HUES6 (cell line): ENCODE measurements at regions not wholly inside any gene's neighbourhood (a gene's known extent, or its start where the extent isn't known, plus 50 kb on each side); places are given as distances from the start of the nearest gene placed in this dataset.

Source experiments
- H3K27ac ChIP-seq: 2 replicates; pipeline ENCODE4 v1.7.0; 2013; ENCODE audit warnings: low read depth, mild to moderate bottlenecking, low read length, inconsistent platforms
- H3K27me3 ChIP-seq: 2 replicates; pipeline ENCODE4 v1.6.1; 2013; ENCODE audit warnings: low read length; ENCODE audit not compliant: control insufficient read depth, insufficient read depth
- H3K36me3 ChIP-seq: 2 replicates; pipeline ENCODE4 v1.6.1; 2013; ENCODE audit warnings: low read length; ENCODE audit not compliant: control insufficient read depth, insufficient read depth
- H3K4me1 ChIP-seq: 2 replicates; pipeline ENCODE4 v1.6.1; 2013; ENCODE audit warnings: low read length; ENCODE audit not compliant: control insufficient read depth, insufficient read depth
- H3K4me3 ChIP-seq: 2 replicates; pipeline ENCODE4 v1.5.1; 2013; ENCODE audit warnings: low read depth, low read length
- H3K9ac ChIP-seq: one replicate; pipeline ENCODE4 v1.6.1; 2013; ENCODE audit warnings: mild to moderate bottlenecking, low read length
- H3K9me3 ChIP-seq: 2 replicates; pipeline ENCODE4 v1.6.1; 2013; ENCODE audit warnings: low read depth, low read length; ENCODE audit not compliant: control insufficient read depth, insufficient read depth

DNA sequence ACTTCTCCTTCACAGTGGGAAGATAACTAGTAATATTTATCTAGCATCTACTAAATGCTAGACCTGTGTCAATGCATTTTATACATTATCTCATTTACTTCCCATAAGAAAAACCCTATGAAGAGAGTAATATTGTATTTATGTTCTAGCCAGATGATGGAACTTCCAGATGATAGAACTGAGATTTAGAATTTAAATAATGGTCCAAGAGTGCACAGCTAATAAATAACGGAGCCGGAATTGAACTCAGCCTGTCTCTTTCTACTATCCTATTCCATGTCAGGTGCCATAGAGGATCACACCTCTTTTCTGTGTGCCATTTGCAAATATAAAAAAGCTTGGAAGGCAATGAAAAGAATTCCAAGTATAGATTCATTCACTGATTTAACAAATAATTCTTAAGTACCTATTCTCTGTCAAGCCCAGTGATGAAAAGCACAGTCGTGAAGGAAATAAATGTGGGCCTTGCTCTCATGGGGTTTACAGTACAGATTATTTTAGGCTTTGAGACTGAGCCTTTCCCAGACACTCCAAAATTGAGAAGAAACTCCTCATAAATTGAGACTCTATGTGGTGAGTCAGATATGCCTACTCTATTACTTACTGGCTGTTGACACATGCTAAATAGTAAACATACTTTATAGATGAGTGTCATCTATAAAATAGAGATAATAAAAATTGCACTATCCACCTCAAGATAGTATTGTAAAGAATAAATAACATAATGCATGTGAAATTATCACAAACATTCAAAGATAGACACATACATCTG is 378.0 kb upstream of the PRMT6 start:
- no peak overlapping the region for H3K9ac ChIP-seq
- peaks cover 9% of the 10 kb centered on the region for H3K4me1 ChIP-seq
- no peaks in the 10 kb centered on the region for H3K36me3 ChIP-seq
- H3K27me3 ChIP-seq, result no peaks in the 10 kb centered on the region
- no peak overlapping the region for H3K4me3 ChIP-seq
- no peak overlapping the region for H3K27ac ChIP-seq
- no peaks in the 10 kb centered on the region for H3K9me3 ChIP-seq

DNA sequence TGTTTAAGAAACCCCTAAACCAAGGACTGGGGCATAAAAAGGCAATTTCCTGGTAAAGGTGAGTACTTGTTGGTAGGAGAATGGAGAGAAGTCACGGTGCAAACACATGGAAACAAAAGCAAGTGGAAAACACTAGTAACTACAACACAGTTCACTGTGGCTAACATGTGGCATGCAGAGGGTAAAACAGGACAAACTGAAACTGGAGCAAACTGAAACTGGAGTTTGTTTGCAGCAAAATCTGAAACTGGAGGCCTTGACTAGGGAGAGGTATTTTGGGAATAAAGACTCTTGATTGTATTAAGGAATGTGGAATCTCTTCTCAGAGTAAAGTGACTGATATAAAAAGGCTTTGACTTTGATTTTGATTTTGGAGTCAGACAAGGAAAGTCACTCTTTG is 376.3 kb upstream of the PRMT6 start:
- Histone ChIP-seq H3K27ac (no peak overlapping the region), H3K4me3 (no peak overlapping the region), H3K9ac (no peak overlapping the region), H3K36me3 (no peaks in the 10 kb centered on the region), H3K4me1 (peaks cover 9% of the 10 kb centered on the region), H3K9me3 (no peaks in the 10 kb centered on the region), H3K27me3 (no peaks in the 10 kb centered on the region)

DNA sequence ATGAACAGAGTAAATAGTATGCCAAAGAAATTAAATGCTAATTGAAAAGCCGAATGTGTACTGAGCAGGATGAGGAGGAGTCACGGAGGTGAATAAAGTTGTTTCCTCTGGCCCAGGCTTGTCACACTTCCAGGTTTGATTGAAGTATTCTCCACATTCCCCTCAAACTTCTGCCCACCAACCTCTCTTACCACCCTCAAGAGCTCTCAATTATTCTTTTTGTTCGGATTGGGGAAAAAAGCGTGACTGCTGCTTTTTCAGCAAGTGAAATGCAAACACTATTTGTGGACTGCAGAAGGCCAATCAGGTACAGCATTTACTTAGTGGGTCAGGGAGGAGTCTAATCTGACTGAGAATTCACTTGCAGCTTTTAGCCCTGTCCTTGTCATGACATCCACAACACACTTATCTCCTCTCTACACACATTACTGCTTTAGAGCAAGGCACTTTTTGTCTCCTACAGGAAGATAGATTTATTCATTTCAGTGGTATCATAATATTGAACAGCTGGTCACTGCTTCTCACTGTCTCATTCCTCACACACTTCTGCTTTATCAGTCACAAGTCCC is 375.6 kb upstream of the PRMT6 start:
- Histone ChIP-seq H3K27ac (no peak overlapping the region), H3K9ac (no peak overlapping the region), H3K4me1 (peaks cover 9% of the 10 kb centered on the region), H3K27me3 (no peaks in the 10 kb centered on the region), H3K9me3 (no peaks in the 10 kb centered on the region), H3K4me3 (no peak overlapping the region), H3K36me3 (no peaks in the 10 kb centered on the region)

DNA sequence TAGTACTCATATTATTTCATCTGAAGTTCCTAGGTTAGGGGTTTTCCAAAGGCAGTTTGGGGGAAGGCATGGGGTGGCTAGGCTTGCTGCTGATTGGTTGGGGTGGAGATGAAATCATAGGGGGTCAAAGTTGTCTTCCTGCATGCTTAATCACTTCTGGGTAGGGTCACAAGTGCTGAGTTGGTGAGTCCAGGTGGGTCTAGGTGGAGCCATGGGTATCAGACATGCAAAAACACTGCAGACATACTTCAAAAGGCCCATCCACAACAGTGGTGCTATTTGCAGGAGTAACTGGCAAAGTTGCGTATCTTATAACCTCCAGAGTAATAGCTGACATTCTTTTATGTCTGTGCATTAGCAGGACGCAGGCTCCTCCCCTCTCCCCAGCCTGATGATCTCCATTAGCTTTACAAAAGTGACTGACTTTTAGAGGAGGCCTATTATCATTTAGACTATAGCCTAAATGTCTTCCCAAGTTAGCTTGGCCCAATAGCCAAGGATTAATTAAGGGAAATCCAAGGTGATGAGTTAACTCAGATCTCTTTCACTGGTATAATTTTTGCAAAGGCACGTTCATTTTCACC is 374.4 kb upstream of the PRMT6 start:
- Histone ChIP-seq H3K27ac (no peak overlapping the region), H3K9me3 (no peaks in the 10 kb centered on the region), H3K27me3 (no peaks in the 10 kb centered on the region), H3K4me3 (no peak overlapping the region), H3K9ac (no peak overlapping the region), H3K36me3 (no peaks in the 10 kb centered on the region), H3K4me1 (peaks cover 9% of the 10 kb centered on the region)

DNA sequence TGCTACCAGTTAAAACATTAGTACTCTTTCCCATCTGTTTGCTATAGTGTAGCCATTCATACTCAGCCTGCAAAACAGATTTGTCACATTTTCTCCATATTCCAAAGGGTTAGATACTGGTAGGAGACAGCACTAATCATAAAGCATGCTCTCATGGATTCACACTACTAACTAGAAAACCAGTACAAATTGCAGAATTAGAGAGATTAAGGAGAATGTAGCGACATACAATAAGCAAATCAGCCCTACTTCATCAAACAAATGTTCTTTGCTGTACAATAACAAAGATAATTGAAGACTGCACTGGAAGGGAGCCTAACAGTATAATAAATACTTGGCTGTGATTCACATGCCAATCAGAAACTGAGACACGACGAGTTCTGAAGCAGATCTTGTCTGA is 368.0 kb upstream of the PRMT6 start:
- no peak overlapping the region for H3K4me3 ChIP-seq
- H3K9me3 ChIP-seq, result no peaks in the 10 kb centered on the region
- no peaks in the 10 kb centered on the region for H3K27me3 ChIP-seq
- H3K27ac ChIP-seq, result no peak overlapping the region
- no peak overlapping the region for H3K9ac ChIP-seq
- H3K4me1 ChIP-seq, result no peaks in the 10 kb centered on the region
- H3K36me3 ChIP-seq, result no peaks in the 10 kb centered on the region

DNA sequence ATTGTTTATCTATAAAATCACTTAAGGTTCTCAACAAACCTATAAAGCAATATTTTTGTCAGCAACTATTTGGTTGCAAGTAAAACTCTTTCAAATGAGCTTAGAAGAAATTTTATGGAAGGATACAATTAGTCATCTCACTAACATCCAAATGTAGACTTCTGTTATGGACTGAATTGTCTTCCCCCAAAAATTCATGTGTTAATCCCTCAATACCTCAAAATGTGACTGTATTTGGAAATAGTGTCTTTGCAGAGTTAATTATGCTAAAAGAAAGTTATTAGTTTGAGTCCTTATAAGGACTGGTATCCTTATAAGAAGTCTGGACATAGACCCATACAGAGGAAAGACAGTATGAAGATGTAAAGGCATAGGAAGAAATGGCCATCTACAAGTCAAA is 357.8 kb upstream of the PRMT6 start:
- Histone ChIP-seq H3K27ac (no peak overlapping the region), H3K27me3 (no peaks in the 10 kb centered on the region), H3K4me1 (no peaks in the 10 kb centered on the region), H3K9me3 (no peaks in the 10 kb centered on the region), H3K4me3 (no peak overlapping the region), H3K36me3 (no peaks in the 10 kb centered on the region), H3K9ac (no peak overlapping the region)

DNA sequence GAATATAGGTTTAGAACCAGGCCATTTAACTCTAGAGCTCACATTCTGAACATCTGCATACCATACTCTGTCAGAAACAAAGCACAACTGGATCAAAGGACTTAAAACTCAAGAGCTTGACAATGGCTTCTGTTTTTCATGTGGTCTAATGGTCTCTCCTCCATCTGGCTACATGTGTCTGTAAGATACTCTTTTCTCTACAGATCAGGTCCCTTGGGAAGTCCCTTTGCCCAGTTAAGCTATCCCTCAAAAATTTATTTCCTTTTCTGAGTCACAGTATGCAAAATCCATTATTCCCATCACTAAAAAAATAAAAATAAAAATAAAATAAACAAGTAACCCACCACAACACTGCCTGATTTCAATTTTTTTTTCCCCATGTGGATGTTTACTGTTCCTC is 357.0 kb upstream of the PRMT6 start:
- Histone ChIP-seq H3K4me1 (no peaks in the 10 kb centered on the region), H3K27me3 (no peaks in the 10 kb centered on the region), H3K27ac (no peak overlapping the region), H3K36me3 (no peaks in the 10 kb centered on the region), H3K9ac (no peak overlapping the region), H3K4me3 (no peak overlapping the region), H3K9me3 (no peaks in the 10 kb centered on the region)

DNA sequence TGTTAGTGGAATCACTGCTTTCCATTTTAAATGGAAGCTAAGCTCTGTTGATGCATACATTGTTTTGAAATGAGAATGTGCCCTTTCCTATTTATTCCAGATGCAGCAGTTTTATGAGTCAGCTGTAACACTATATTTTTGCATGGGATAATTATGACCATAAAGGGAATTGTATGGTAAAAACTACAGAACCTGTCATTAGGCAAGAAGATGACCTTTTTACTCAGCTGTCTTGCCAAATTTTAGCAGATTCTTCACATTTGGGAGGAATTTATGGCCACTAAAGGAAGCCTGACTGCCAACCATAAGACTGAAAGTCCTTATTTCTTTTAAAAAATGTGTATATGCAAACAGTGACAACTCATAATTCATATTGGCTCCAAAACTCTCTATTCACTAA is 356.3 kb upstream of the PRMT6 start:
- H3K36me3 ChIP-seq, result no peaks in the 10 kb centered on the region
- no peaks in the 10 kb centered on the region for H3K9me3 ChIP-seq
- H3K27me3 ChIP-seq, result no peaks in the 10 kb centered on the region
- H3K27ac ChIP-seq, result no peak overlapping the region
- H3K9ac ChIP-seq, result no peak overlapping the region
- H3K4me3 ChIP-seq, result no peak overlapping the region
- no peaks in the 10 kb centered on the region for H3K4me1 ChIP-seq

DNA sequence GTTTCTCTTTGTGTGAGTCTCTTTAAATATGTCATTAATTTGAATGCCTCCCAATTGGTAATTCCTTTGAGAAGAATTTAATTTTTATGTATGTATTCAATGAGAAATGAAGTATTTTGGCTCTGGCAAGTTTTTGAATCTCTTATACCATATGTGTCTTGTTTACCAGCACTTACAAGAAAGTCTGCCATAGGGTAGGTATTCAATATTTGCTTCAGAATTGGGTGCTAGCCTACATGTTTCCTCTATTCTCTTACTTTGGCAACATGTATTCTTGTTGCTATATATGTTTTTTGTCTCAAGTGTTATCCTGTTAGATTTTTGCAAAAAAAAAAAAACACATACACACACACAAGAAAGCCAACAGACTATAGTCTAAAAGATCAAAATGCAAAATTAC is 350.5 kb upstream of the PRMT6 start:
- H3K4me3 ChIP-seq, result no peak overlapping the region
- H3K27ac ChIP-seq, result no peak overlapping the region
- no peaks in the 10 kb centered on the region for H3K27me3 ChIP-seq
- no peak overlapping the region for H3K9ac ChIP-seq
- no peaks in the 10 kb centered on the region for H3K9me3 ChIP-seq
- H3K4me1 ChIP-seq, result peaks cover 6% of the 10 kb centered on the region; the same call in 1 of the 2 replicates
- no peaks in the 10 kb centered on the region for H3K36me3 ChIP-seq

DNA sequence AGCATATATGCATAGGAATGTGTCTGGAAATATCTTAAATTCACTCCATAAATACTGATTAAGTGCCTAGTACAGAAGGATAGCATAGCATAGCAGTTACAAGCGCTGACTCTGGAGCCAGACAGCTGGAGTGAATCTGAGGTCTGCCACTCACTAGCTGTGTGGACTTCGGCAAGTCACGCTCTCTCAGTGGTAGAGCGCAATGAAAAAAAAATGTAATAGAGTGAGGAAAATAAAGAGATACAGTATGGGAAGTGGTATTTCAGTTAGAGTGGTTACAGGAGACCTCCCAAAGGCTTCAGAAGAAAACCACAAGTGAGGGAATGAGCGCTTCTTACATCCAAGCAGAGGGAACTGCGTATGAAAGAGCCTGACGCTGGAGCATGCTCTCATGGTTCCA is 338.9 kb upstream of the PRMT6 start:
- Histone ChIP-seq H3K36me3 (no peaks in the 10 kb centered on the region), H3K4me3 (no peak overlapping the region), H3K27ac (no peak overlapping the region), H3K9ac (no peak overlapping the region), H3K27me3 (no peaks in the 10 kb centered on the region), H3K4me1 (no peaks in the 10 kb centered on the region), H3K9me3 (0 out of 2 replicates have a peak, but pooled peaks cover 5% of the 10 kb centered on the region)

DNA sequence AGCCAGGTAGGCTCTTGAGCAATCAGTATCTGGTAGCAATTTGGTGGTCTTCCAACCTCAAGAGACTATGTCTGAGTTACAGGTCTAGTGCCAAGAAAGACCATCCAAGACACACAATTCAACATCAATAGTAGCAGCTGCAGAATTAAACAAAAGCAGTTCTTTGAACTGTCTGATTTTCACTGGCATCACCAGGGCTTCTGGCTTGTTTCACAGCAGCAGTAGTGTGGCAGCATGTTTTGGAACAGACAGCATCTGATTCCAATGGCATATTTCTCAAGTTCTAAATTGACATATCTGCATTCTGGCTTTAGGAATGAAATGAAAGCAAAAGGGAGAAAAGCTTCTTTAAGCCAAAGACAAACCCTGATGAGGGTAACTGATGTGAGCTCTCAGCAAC is 334.7 kb upstream of the PRMT6 start:
- no peaks in the 10 kb centered on the region for H3K4me1 ChIP-seq
- H3K4me3 ChIP-seq, result no peak overlapping the region
- no peak overlapping the region for H3K9ac ChIP-seq
- no peaks in the 10 kb centered on the region for H3K27me3 ChIP-seq
- H3K9me3 ChIP-seq, result peaks cover 4% of the 10 kb centered on the region; the same call in 1 of the 2 replicates
- no peaks in the 10 kb centered on the region for H3K36me3 ChIP-seq
- H3K27ac ChIP-seq, result no peak overlapping the region
